GM19468 (cell line): ENCODE measurements at regions not wholly inside any gene's neighbourhood (a gene's known extent, or its start where the extent isn't known, plus 50 kb on each side); places are given as distances from the start of the nearest gene placed in this dataset.

Experiments used
- ATAC-seq: cut with Tn5 transposase; IDR thresholded peaks from one replicate; pipeline ENCODE4 v1.9.1; 2021; ENCODE audit warnings: mild to moderate bottlenecking, moderate library complexity, moderate number of reproducible peaks; ENCODE audit not compliant: unreplicated experiment; ENCODE audit errors: extremely low read depth

DNA sequence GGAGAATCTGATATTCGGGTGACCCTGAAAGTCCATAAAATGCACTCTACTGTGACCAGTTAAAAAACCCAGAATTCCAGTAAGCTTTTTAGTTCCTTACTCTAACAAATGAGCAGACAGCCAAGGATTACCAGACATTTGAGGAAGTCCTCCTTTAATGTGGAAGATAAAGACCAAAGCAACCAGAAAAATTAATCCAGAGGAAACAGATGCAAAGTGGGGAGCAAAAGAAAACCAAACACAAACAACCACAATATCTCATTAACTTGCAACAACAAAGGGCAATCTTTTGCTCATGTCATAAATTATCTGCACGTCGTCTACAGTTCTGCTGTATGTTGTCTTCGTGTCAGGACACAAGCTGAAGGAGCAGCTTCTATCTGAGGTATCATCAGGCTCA lies 164.4 kb downstream of the PJA1 start:
- ATAC-seq: no peak

- no peak for ATAC-seq
Observed at GRCh38 chrX:68999931-69000330, 165.3 kb downstream of the PJA1 start.

DNA sequence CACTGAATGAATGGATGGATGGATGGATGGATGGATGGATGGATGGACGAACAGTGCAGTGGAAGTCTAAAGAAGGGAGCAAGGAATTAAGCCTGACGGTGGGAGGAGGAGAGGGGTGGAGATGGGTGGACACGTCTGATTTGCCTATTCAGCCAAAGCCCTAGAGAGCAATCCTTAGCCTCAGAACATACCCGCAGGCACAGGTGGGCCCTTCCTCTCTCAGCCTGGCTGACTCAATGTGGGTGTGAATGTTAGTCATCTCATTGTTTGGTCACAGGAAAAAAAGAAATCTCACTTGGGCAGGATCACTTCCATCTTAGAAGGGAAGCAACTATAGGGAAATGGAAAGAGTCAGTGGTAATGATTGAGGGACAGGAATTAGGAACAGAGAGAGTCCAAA lies 165.9 kb downstream of the PJA1 start:
- no peak for ATAC-seq

- ATAC-seq: no peak
Observed at GRCh38 chrX:68998716-68999115, 166.5 kb downstream of the PJA1 start.

DNA sequence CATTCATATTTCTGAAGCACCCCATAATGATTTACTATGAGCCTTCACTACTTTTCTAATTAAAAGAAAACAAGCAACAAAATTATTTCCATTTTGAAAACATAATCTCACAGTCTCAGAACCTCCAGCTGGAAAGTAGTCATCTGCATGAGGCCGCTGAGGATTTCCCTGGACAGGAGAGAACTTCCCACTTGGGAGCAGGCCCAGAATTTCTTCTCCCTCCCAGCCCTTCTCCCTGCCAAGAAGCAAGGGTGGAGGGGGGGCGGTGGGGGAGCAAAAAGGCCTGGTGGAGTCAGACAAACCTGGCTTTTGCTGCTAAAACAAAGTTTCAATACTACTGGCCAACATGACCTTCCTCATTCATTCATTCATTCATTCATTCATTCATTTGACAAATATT lies 167.3 kb downstream of the PJA1 start:
- no peak for ATAC-seq

GRCh38 chrX:68997511-68997910 lies 167.7 kb downstream of the PJA1 start:
- no peak for ATAC-seq

GRCh38 chrX:68995780-68996551 lies 167.1 kb downstream of the EFNB1 start:
- no peak for ATAC-seq

DNA sequence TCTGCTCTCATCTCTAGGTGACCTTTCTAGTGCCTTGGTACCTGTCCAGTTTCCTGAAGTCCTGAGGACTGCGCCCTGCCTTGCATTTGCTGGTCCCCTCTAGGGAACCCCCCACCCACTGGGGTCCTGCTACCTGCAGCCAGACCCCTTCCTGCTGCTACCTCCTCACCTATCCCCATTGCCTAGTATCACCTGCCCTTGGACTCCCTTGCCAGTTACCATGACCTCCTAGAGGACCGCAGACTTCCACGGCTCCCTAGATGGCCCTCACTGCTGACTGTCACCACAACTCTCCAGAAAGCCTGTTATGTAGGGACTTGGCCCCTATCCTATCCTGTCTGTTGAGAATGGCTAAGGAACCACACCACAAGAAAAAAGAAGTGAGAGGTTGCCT lies 166.6 kb downstream of the EFNB1 start:
- no peak for ATAC-seq

DNA sequence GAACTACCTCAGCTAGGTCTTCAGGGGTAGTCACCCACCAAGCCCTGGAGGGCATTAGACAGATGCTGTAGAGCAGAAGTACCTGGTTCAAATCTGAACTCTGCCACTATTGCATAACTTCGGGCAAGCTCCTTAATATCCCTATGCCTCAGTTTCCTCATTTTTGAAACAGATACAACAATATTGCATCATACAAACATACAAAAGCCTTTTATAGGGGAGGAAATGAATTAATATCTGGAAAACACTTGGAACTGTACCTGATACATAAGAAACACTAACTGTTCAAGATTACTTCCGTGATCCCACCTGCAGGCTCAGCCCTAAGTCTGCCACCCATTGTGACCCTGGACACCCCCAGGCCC lies 166.1 kb downstream of the EFNB1 start:
- no peak for ATAC-seq

GRCh38 chrX:68994135-68994890 lies 165.5 kb downstream of the EFNB1 start:
- ATAC-seq: no peak

DNA sequence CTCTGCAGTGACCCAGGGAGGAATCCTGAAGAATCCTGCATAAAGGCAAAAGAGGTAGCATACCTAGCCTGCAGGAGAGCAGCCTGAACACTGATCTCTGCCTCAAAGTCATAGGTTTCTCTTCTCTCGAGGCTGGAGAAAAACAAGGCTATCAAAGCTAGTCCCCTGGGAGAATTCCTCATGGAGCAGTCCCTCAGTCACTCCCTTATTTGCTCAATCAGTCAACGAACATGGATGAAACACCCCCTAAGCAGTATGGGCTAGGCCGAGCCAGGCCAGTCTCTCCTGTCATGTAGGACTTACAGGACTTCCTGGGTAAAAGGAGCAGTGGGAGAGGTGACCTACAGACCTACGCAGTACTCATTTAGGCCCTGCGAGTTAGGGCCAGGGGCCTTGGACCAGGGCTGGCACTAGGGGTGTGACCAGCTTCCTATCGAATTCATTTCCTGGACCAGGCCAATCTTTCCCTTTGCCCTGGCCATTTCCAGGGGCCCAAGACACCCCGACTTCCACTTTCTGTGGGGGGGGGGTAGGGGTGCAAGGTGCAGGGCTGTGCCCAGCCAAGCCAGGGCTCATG lies 164.1 kb downstream of the EFNB1 start:
- no peak for ATAC-seq

GRCh38 chrX:68991691-68992345 lies 163.0 kb downstream of the EFNB1 start:
- ATAC-seq: no peak

DNA sequence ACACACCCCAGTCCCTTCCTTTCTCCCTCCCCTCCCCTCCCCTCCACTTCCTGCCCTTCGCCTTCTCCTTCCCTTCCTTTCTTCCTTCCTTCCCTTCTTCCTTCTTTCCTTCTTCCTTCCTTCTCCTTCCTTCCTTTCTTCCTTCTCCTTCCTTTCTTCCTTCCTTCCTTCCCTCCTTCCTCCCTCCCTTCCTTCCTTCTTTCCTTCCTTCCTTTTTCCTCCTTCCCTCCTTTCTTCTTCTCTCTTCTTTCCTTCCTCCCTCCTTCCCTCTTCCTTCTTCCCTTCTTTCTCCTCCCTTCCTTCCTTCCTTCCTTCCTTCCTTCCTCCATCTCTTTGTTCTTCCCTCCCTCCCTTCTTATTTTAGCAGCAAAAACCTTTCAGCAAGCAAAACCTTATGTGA lies 162.1 kb downstream of the EFNB1 start:
- no peak for ATAC-seq

- no peak for ATAC-seq
Observed at GRCh38 chrX:68989865-68990606, 161.2 kb downstream of the EFNB1 start.

- no peak for ATAC-seq
Observed at GRCh38 chrX:68989456-68989855, 160.6 kb downstream of the EFNB1 start.

DNA sequence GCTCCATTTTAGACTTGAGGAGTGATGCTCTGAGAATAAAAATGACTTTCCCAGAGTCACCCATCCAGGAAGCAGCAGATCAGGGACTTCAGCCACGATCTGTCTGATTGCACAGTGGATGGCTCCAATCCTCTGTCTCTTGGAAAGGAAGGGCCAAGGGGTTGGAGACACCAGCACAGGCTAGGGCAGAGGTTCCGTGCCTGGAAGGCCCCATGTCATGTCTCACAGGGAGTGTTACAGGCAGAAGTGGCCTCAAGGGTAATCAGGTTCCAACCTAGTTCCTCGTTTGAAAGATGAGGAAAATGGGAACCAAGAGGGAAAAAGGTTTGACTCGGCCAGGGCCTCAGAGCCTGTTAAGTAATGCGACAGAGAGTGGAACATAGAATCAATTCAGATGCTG lies 160.0 kb downstream of the EFNB1 start:
- no peak for ATAC-seq

DNA sequence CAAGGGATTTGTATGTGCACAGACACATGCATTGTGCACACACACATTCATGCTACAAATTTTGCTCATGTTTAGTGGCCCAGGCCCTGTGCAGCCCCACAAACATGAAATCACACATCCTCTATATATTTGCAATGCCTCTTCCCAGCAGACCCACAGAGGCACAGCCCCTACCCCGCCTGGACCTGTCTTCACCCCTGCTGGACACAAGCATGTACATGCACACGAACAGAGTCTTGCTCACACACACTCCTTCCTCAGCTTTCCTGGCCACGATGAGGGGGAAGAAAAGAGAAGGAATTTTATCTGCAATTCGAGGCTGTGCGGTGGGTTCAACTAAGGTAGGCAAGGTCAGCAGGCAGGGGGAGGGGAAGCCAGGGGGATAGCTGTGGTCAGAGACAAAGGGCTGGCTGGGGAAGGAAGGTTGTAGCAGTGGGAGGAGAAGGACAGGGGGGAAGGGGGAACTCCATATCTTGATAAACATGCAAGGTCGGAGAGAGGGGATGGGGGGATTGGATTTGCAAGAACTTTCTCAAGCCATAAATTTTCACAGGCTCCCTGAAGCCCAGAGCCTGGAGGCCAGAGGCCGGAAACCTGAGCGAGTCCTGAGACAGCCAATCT lies 156.4 kb downstream of the EFNB1 start:
- no peak for ATAC-seq

DNA sequence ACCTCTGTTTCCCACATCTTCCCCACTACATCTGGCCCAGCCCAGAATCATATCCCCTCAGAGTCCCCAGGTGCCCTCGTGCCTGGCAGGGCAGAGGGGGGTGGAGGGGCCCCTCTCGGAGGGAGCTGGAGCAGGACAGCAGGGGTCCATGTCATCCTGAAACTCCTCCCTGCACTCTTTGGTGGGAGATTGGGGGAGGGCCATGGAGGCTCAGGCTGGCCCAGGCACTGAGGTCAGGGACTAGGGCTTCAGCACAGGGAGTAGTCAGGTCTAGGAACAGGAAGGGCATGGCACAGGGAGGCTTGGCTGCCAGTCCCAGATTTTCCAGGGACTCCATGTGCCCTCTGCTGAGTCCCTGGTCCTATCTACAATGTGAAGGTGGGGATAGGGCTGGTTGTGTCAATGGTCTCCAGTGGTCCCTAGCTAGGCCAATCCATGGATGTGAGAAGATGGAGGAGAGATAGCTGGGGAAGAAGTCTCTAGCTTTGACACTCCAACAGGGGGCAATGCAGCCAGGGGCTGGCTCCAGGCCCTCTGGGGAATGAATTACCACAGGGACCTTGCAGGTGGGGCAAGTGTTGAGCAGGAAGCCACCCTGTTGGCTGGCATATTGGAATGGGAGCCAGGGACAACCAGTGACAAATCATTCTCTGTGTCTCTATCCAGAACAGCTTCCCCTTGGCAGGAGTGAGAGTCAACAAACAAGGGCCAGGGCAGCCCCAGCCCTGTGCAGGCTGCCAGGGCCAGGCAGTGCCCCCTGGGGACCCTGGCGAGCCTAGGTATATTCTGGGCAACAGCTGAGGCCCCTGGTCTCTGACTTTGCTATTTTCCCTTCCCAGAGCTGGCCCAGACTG lies 154.4 kb downstream of the EFNB1 start:
- ATAC-seq: no peak

- ATAC-seq: no peak
Observed at GRCh38 chrX:68982476-68982875, 153.7 kb downstream of the EFNB1 start.
